ENCODE measurements at regions not wholly inside any gene's neighbourhood (a gene's known extent, or its start where the extent isn't known, plus 50 kb on each side); places are given as distances from the start of the nearest gene placed in this dataset.

GRCh38 chr18:52190631-52191030, 149.4 kb upstream of the DCC start:
- DNase-seq (ENCODE audit: low read depth in 1 of 2, low spot score in 2 of 2) (no peak), FAIRE-seq (no peak)
- Histone ChIP-seq H2BK120ac (replicated peaks; ENCODE audit: low read depth, low read length) (no peak overlapping the region), H3K18ac (ENCODE audit: extremely low read depth, low read length) (no peak overlapping the region), H2BK20ac (ENCODE audit: low read length) (no peak overlapping the region), H3K79me1 (ENCODE audit: low read depth, low read length) (no peaks in the 10 kb centered on the region), H3K9ac (replicated peaks in 1 of 4; ENCODE audit: extremely low read depth in 1 of 4, low read depth in 3 of 4, low read length in 3 of 4) (no peak overlapping the region), H3K79me2 (ENCODE audit: control insufficient read depth in 1 of 2, insufficient read depth in 2 of 2, low read length in 2 of 2) (no peaks in the 10 kb centered on the region), H4K20me1 (replicated peaks in 1 of 2; ENCODE audit: control insufficient read depth in 1 of 2, insufficient read depth in 2 of 2, low read length in 2 of 2) (no peaks in the 10 kb centered on the region), H2BK5ac (ENCODE audit: low read depth, low read length) (no peak overlapping the region), H3K27ac (ENCODE audit: low read depth, low read length) (no peak overlapping the region), H2AFZ (ENCODE audit: low read length) (no peak overlapping the region), H3K36me3 (ENCODE audit: control insufficient read depth in 2 of 4, insufficient read depth in 4 of 4, low read length in 3 of 4) (no peaks in the 10 kb centered on the region), H3K4me3 (ENCODE audit: extremely low read depth in 1 of 4, insufficient read depth in 2 of 4, low read depth in 3 of 4, low read length in 4 of 4) (no peak overlapping the region; a peak in 1 of 8 replicates), H3K23ac (ENCODE audit: insufficient read length) (no peak overlapping the region), H3K4me2 (ENCODE audit: insufficient read depth in 1 of 2, low read depth in 2 of 2, low read length in 2 of 2) (no peak overlapping the region), H2BK15ac (ENCODE audit: low read length) (no peak overlapping the region), H2AK5ac (ENCODE audit: low read depth, low read length) (no peak overlapping the region), H3K23me2 (ENCODE audit: low read depth, low read length) (no peaks in the 10 kb centered on the region), H3K56ac (replicated peaks; ENCODE audit: insufficient read length, low read depth, low read length) (no peak overlapping the region), H3K4me1 (replicated peaks in 1 of 4; ENCODE audit: control insufficient read depth in 3 of 4, insufficient read depth in 4 of 4, low read length in 3 of 4) (peaks cover 0 to 3% (median 0%) of the 10 kb centered on the region in 4 experiments; a peak in 3 of 7 replicates), H2BK12ac (ENCODE audit: low read depth, low read length) (no peak overlapping the region), H3K14ac (ENCODE audit: insufficient read length) (no peak overlapping the region), H3K4ac (replicated peaks; ENCODE audit: insufficient read length, low read depth, low read length) (no peak overlapping the region), H4K8ac (ENCODE audit: extremely low read depth, insufficient read depth, low read length) (no peak overlapping the region), H3K9me3 (ENCODE audit: insufficient read depth in 2 of 2, low read depth in 1 of 2, low read length in 1 of 2) (no peaks in the 10 kb centered on the region), H4K91ac (replicated peaks; ENCODE audit: insufficient read length, low read length) (no peak overlapping the region), H3K27me3 (replicated peaks in 1 of 4; ENCODE audit: control insufficient read depth in 3 of 4, extremely low read depth in 1 of 4, insufficient read depth in 3 of 4, low read length in 3 of 4) (no peaks in the 10 kb centered on the region), H4K5ac (ENCODE audit: insufficient read length, low read depth, low read length) (no peak overlapping the region)
- ChIA-PET POLR2A (ENCODE audit: partially characterized antibody) (no interaction called here), CTCF (ENCODE audit: partially characterized antibody) (no interaction called here)
- TF ChIP-seq KDM4A (IDR thresholded peaks at IDR 0.05; ENCODE audit: low read depth, low read length, severe bottlenecking) (no peak), EGR1 (IDR thresholded peaks at IDR 0.05; ENCODE audit: borderline replicate concordance, low read depth, low read length) (no peak)
- 70% methylated on average over 5 of the region's 5 CpGs; no CpG with 5 or more reads in 1 of the 2 experiments for WGBS, 2 experiments (ENCODE audit: extremely low coverage in 1 of 2, insufficient coverage in 1 of 2, insufficient read length in 1 of 2, insufficient replicate concordance in 2 of 2, low coverage in 1 of 2, low lambda C conversion rate in 2 of 2, missing lambda C conversion rate in 1 of 2)
